Natural killer cell (primary cell): ENCODE measurements at regions not wholly inside any gene's neighbourhood (a gene's known extent, or its start where the extent isn't known, plus 50 kb on each side); places are given as distances from the start of the nearest gene placed in this dataset.
"Not testable (repeated sequence)": the region's sequence is repeated elsewhere in the genome, so short reads cannot be mapped to it uniquely, and the experiment has no call there.

ENCODE experiments used
- ATAC-seq, 3 donors: fragments of 150-1000 bp in 2 of 3; fragments of 200-7000 bp in 1 of 3; cut with Tn5 transposase; 1 replicate in 1 of 3; 2 replicates in 2 of 3; pipeline ENCODE4 v1.10.0; 2021; ENCODE audit warnings: mild to moderate bottlenecking in 2 of 3, moderate library complexity in 2 of 3
- DNase-seq, 2 donors: peaks; one replicate each; pipeline versions ENCODE4 v3.0.0 to v3.0.0-alpha.2; 2013 to 2021; ENCODE audit warnings: mixed read lengths in 1 of 2
- H3K27ac ChIP-seq: one replicate; pipeline ENCODE4 v1.5.1; 2013; ENCODE audit warnings: mild to moderate bottlenecking, low read length
- H3K27me3 ChIP-seq: one replicate; pipeline ENCODE4 v1.6.1; 2013; ENCODE audit warnings: low read length; ENCODE audit not compliant: control insufficient read depth, insufficient read depth
- H3K36me3 ChIP-seq: one replicate; pipeline ENCODE4 v1.6.1; 2013; ENCODE audit warnings: low read length; ENCODE audit not compliant: control insufficient read depth, insufficient read depth
- H3K4me1 ChIP-seq: one replicate; pipeline ENCODE4 v1.6.1; 2013; ENCODE audit warnings: low read length; ENCODE audit not compliant: control insufficient read depth, insufficient read depth
- H3K4me3 ChIP-seq: one replicate; pipeline ENCODE4 v1.5.1; 2013; ENCODE audit warnings: low read length
- H3K9me3 ChIP-seq: one replicate; pipeline ENCODE4 v1.6.1; 2013; ENCODE audit warnings: low read length; ENCODE audit not compliant: control insufficient read depth, insufficient read depth
- H3K27ac Mint-ChIP-seq, 2 donors: one replicate each; pipeline ENCODE4 v1.8.0; 2022; ENCODE audit warnings: mild to moderate bottlenecking in 2 of 2, mixed read lengths in 2 of 2, moderate library complexity in 1 of 2
- H3K27me3 Mint-ChIP-seq, 2 donors: one replicate each; pipeline ENCODE4 v1.8.0; 2022; ENCODE audit warnings: low read depth in 2 of 2, mixed read lengths in 2 of 2
- H3K36me3 Mint-ChIP-seq: one replicate; pipeline ENCODE4 v1.8.0; 2022; ENCODE audit warnings: mixed read lengths
- H3K4me1 Mint-ChIP-seq, 2 donors: one replicate each; pipeline ENCODE4 v1.8.0; 2022; ENCODE audit warnings: mixed read lengths in 2 of 2
- H3K4me3 Mint-ChIP-seq: one replicate; pipeline ENCODE4 v1.8.0; 2022; ENCODE audit warnings: mild to moderate bottlenecking, moderate library complexity, mixed read lengths
- H3K9me3 Mint-ChIP-seq, 2 donors: one replicate each; pipeline ENCODE4 v1.8.0; 2022; ENCODE audit warnings: mixed read lengths in 2 of 2
- CTCF ChIP-seq: fragments of 200-600 bp; IDR thresholded peaks from one replicate; pipeline ENCODE4 v1.8.0; 2022; ENCODE audit warnings: antibody characterized with exemption
- WGBS: methylation state at CpG from one replicate; pipeline ENCODE4 v1.1.7; 2013; ENCODE audit warnings: missing lambda C conversion rate; ENCODE audit not compliant: insufficient coverage; 5-methylcytosine and 5-hydroxymethylcytosine counted together
- intact Hi-C: fragments of 100-400 bp; cut with micrococcal nuclease; formaldehyde crosslinking; loops from one replicate; pipeline ENCODE4 v1.14.2; 2022

GRCh38 chr4:62601737-62602136 is 1401.6 kb downstream of the ADGRL3 start:
- no peaks in the 10 kb centered on the region for H3K36me3 Mint-ChIP-seq
- H3K27ac ChIP-seq: no peak overlapping the region
- DNase-seq (no peak), ATAC-seq (no peak)
- H3K27me3 Mint-ChIP-seq: no peaks in the 10 kb centered on the region
- H3K27me3 ChIP-seq: no peaks in the 10 kb centered on the region
- H3K9me3 ChIP-seq: no peaks in the 10 kb centered on the region
- intact Hi-C loops: no loop called here
- TF ChIP-seq CTCF: no peak
- no peaks in the 10 kb centered on the region for H3K4me1 Mint-ChIP-seq
- H3K4me3 ChIP-seq: no peak overlapping the region
- H3K4me3 Mint-ChIP-seq: no peak overlapping the region
- H3K9me3 Mint-ChIP-seq: peaks cover 7 to 13% of the 10 kb centered on the region in 2 donors
- WGBS: no CpG with 5 or more reads among the region's 1 CpG
- H3K36me3 ChIP-seq: no peaks in the 10 kb centered on the region
- H3K4me1 ChIP-seq: no peaks in the 10 kb centered on the region
- H3K27ac Mint-ChIP-seq: no peak overlapping the region

- intact Hi-C loops: not testable (repeated sequence)
These were observed 1395.1 kb downstream of the ADGRL3 start for GRCh38 chr4:62595265-62595664.

GRCh38 chr4:62591756-62592155 is 1391.6 kb downstream of the ADGRL3 start:
- H3K27ac ChIP-seq: no peak overlapping the region
- H3K4me1 ChIP-seq: no peaks in the 10 kb centered on the region
- no peaks in the 10 kb centered on the region for H3K36me3 ChIP-seq
- Mint-ChIP-seq H3K4me1 (no peaks in the 10 kb centered on the region), H3K27me3 (no peaks in the 10 kb centered on the region), H3K27ac (no peak overlapping the region), H3K9me3 (peaks cover 19 to 21% of the 10 kb centered on the region in 2 donors), H3K4me3 (no peak overlapping the region), H3K36me3 (no peaks in the 10 kb centered on the region)
- H3K27me3 ChIP-seq: no peaks in the 10 kb centered on the region
- DNase-seq (no peak), ATAC-seq (no peak)
- H3K4me3 ChIP-seq: no peak overlapping the region
- WGBS: 100% methylated on average over 1 of the region's 2 CpGs
- TF ChIP-seq CTCF: no peak
- intact Hi-C loops: no loop called here
- H3K9me3 ChIP-seq: peaks cover 9% of the 10 kb centered on the region

More at GRCh38 chr4:62595265-62595664, 1395.1 kb downstream of the ADGRL3 start:
- not testable (repeated sequence) for H3K4me3 Mint-ChIP-seq, H3K9me3 ChIP-seq, H3K27ac ChIP-seq, H3K4me1 Mint-ChIP-seq, ATAC-seq, H3K27me3 Mint-ChIP-seq, H3K4me3 ChIP-seq, H3K36me3 ChIP-seq, H3K4me1 ChIP-seq, DNase-seq, H3K36me3 Mint-ChIP-seq, H3K27ac Mint-ChIP-seq, H3K27me3 ChIP-seq
- H3K9me3 Mint-ChIP-seq: peaks cover 10 to 18% of the 10 kb centered on the region in 2 donors
- 87% methylated on average over 10 of the region's 12 CpGs for WGBS

GRCh38 chr4:62588671-62589070 is 1388.5 kb downstream of the ADGRL3 start:
- intact Hi-C loops: no loop called here
- H3K4me3 ChIP-seq: no peak overlapping the region
- no peaks in the 10 kb centered on the region for H3K36me3 ChIP-seq
- Mint-ChIP-seq H3K4me3 (no peak overlapping the region), H3K9me3 (peaks cover 18 to 20% of the 10 kb centered on the region in 2 donors), H3K4me1 (no peaks in the 10 kb centered on the region), H3K27ac (no peak overlapping the region), H3K27me3 (no peaks in the 10 kb centered on the region), H3K36me3 (no peaks in the 10 kb centered on the region)
- DNase-seq (no peak), ATAC-seq (no peak)
- H3K27ac ChIP-seq: no peak overlapping the region
- peaks cover 9% of the 10 kb centered on the region for H3K9me3 ChIP-seq
- no peak for TF ChIP-seq CTCF
- WGBS: 76% methylated on average over 1 of the region's 1 CpG
- no peaks in the 10 kb centered on the region for H3K27me3 ChIP-seq
- H3K4me1 ChIP-seq: no peaks in the 10 kb centered on the region
